G401 (cell line): ENCODE measurements at regions not wholly inside any gene's neighbourhood (a gene's known extent, or its start where the extent isn't known, plus 50 kb on each side); places are given as distances from the start of the nearest gene placed in this dataset.

Experiments
- DNase-seq: peaks from one replicate; pipeline ENCODE4 v3.0.0-alpha.2; 2015; ENCODE audit warnings: low spot score
- in situ Hi-C: cut with HindIII; loops from 2 replicates; pipeline ENCODE4 v1.10.0; 2016; ENCODE audit warnings: low sequenced_read_pairs, mixed read lengths

GRCh38 chr5:76030343-76030742 is 52.8 kb upstream of the SV2C start:
- in situ Hi-C loops, result no loop called here
- no peak for DNase-seq

- in situ Hi-C loops, result no loop called here
- no peak for DNase-seq
These were observed 53.4 kb upstream of the SV2C start for GRCh38 chr5:76029739-76030138.

- in situ Hi-C loops, result no loop called here
- no peak for DNase-seq
These were observed 57.4 kb upstream of the SV2C start for GRCh38 chr5:76025790-76026189.

- peak; percentile 81 for DNase-seq
- in situ Hi-C loops, result no loop called here
These were observed 58.1 kb upstream of the SV2C start for GRCh38 chr5:76025069-76025468.

- in situ Hi-C loops, result no loop called here
These were observed 60.6 kb upstream of the SV2C start for GRCh38 chr5:76022611-76023010.

GRCh38 chr5:76021936-76022584 is 61.1 kb upstream of the SV2C start:
- in situ Hi-C loops, result no loop called here
- no peak for DNase-seq

More at GRCh38 chr5:76022611-76023010, 60.6 kb upstream of the SV2C start:
- DNase-seq, result no peak

- in situ Hi-C loops, result no loop called here
- no peak for DNase-seq
These were observed 66.9 kb upstream of the SV2C start for GRCh38 chr5:76016258-76016657.

- DNase-seq, result no peak
- in situ Hi-C loops, result no loop called here
These were observed 69.2 kb upstream of the SV2C start for GRCh38 chr5:76014005-76014404.

GRCh38 chr5:76007904-76008303 is 75.3 kb upstream of the SV2C start:
- in situ Hi-C loops, result no loop called here

GRCh38 chr5:76000582-76000981 is 82.6 kb upstream of the SV2C start:
- in situ Hi-C loops, result no loop called here
- no peak for DNase-seq

More at GRCh38 chr5:76007904-76008303, 75.3 kb upstream of the SV2C start:
- DNase-seq, result no peak

GRCh38 chr5:75993643-75994520 is 89.3 kb upstream of the SV2C start:
- DNase-seq, result no peak
- in situ Hi-C loops, result no loop called here

GRCh38 chr5:75993183-75993582 is 90.0 kb upstream of the SV2C start:
- no peak for DNase-seq
- in situ Hi-C loops, result no loop called here

GRCh38 chr5:75992753-75993152 is 90.4 kb upstream of the SV2C start:
- in situ Hi-C loops, result no loop called here
- no peak for DNase-seq

- in situ Hi-C loops, result no loop called here
- DNase-seq, result no peak
These were observed 98.1 kb upstream of the SV2C start for GRCh38 chr5:75985077-75985476.

- DNase-seq, result no peak
- in situ Hi-C loops, result no loop called here
These were observed 107.7 kb upstream of the SV2C start for GRCh38 chr5:75975496-75975895.

GRCh38 chr5:75965292-75965691 is 117.9 kb upstream of the SV2C start:
- in situ Hi-C loops, result no loop called here

GRCh38 chr5:75964008-75964407 is 119.2 kb upstream of the SV2C start:
- in situ Hi-C loops, result no loop called here
- no peak for DNase-seq

More at GRCh38 chr5:75965292-75965691, 117.9 kb upstream of the SV2C start:
- no peak for DNase-seq

- DNase-seq, result no peak
- in situ Hi-C loops, result no loop called here
These were observed 119.6 kb upstream of the SV2C start for GRCh38 chr5:75963554-75963953.

- DNase-seq, result no peak
- in situ Hi-C loops, result no loop called here
These were observed 121.4 kb upstream of the SV2C start for GRCh38 chr5:75961818-75962217.

GRCh38 chr5:75960129-75960528 is 123.1 kb upstream of the SV2C start:
- in situ Hi-C loops, result no loop called here
- DNase-seq, result no peak

- no peak for DNase-seq
- in situ Hi-C loops, result no loop called here
These were observed 130.2 kb upstream of the SV2C start for GRCh38 chr5:75952963-75953362.
